ENCODE measurements at regions not wholly inside any gene's neighbourhood (a gene's known extent, or its start where the extent isn't known, plus 50 kb on each side); places are given as distances from the start of the nearest gene placed in this dataset.
A peak's percentile ranks its signal among the peaks of the same experiment; 100 is the strongest.

DNA sequence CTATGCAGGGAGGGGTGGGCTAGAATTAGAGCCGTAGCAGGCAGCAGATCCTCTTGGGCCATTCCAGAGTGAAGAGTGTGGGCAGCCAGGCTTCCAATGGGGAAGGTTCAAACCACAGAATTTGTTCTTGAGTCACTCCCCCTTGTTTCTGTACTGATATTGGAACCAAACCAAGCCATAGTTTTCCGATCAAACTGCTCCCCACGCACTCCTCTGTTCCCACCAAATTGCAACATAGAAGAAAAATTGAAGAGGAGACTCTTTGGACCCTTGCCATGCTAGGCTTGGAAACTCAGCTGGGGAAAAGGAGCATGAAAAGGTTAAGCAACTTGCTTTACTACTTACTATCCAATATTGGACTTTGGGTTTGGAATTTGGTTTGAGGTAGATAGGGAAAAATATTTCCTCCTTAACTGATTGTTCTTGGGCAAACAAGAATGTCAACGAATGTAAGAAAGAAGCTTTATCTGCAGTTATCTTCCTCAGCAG is 165.8 kb upstream of the NR3C1 start:
- CTCF ChIA-PET, result no interaction called here
- Mint-ChIP-seq H3K9me3 (no peaks in the 10 kb centered on the region), H3K4me3 (no peak overlapping the region), H3K4me1 (no peaks in the 10 kb centered on the region), H3K27ac (no peak overlapping the region), H3K36me3 (no peaks in the 10 kb centered on the region), H3K27me3 (ENCODE audit: low read depth) (no peaks in the 10 kb centered on the region)
- TF ChIP-seq, protein P1, sequence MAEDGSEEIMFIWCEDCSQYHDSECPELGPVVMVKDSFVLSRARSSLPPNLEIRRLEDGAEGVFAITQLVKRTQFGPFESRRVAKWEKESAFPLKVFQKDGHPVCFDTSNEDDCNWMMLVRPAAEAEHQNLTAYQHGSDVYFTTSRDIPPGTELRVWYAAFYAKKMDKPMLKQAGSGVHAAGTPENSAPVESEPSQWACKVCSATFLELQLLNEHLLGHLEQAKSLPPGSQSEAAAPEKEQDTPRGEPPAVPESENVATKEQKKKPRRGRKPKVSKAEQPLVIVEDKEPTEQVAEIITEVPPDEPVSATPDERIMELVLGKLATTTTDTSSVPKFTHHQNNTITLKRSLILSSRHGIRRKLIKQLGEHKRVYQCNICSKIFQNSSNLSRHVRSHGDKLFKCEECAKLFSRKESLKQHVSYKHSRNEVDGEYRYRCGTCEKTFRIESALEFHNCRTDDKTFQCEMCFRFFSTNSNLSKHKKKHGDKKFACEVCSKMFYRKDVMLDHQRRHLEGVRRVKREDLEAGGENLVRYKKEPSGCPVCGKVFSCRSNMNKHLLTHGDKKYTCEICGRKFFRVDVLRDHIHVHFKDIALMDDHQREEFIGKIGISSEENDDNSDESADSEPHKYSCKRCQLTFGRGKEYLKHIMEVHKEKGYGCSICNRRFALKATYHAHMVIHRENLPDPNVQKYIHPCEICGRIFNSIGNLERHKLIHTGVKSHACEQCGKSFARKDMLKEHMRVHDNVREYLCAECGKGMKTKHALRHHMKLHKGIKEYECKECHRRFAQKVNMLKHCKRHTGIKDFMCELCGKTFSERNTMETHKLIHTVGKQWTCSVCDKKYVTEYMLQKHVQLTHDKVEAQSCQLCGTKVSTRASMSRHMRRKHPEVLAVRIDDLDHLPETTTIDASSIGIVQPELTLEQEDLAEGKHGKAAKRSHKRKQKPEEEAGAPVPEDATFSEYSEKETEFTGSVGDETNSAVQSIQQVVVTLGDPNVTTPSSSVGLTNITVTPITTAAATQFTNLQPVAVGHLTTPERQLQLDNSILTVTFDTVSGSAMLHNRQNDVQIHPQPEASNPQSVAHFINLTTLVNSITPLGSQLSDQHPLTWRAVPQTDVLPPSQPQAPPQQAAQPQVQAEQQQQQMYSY (CRISPR knock-in tag; IDR thresholded peaks at IDR 0.05), result no peak
- TF ChIP-seq, protein P2, sequence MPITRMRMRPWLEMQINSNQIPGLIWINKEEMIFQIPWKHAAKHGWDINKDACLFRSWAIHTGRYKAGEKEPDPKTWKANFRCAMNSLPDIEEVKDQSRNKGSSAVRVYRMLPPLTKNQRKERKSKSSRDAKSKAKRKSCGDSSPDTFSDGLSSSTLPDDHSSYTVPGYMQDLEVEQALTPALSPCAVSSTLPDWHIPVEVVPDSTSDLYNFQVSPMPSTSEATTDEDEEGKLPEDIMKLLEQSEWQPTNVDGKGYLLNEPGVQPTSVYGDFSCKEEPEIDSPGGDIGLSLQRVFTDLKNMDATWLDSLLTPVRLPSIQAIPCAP (CRISPR knock-in tag; IDR thresholded peaks at IDR 0.05), result no peak
- TF ChIP-seq ZNF263 (CRISPR knock-in tag; IDR thresholded peaks at IDR 0.05; ENCODE audit: low read depth) (no peak), NR2C2 (CRISPR knock-in tag; IDR thresholded peaks at IDR 0.05) (no peak), CBFB (CRISPR knock-in tag; IDR thresholded peaks at IDR 0.05; ENCODE audit: low read depth) (no peak), ZNF396 (CRISPR knock-in tag; IDR thresholded peaks at IDR 0.05; ENCODE audit: borderline replicate concordance) (no peak), ELF4 (CRISPR knock-in tag; IDR thresholded peaks at IDR 0.05; ENCODE audit: low read depth) (no peak)
- TF ChIP-seq, protein P3, sequence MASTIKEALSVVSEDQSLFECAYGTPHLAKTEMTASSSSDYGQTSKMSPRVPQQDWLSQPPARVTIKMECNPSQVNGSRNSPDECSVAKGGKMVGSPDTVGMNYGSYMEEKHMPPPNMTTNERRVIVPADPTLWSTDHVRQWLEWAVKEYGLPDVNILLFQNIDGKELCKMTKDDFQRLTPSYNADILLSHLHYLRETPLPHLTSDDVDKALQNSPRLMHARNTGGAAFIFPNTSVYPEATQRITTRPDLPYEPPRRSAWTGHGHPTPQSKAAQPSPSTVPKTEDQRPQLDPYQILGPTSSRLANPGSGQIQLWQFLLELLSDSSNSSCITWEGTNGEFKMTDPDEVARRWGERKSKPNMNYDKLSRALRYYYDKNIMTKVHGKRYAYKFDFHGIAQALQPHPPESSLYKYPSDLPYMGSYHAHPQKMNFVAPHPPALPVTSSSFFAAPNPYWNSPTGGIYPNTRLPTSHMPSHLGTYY (CRISPR knock-in tag; IDR thresholded peaks at IDR 0.05), result no peak
- TF ChIP-seq, protein P4, sequence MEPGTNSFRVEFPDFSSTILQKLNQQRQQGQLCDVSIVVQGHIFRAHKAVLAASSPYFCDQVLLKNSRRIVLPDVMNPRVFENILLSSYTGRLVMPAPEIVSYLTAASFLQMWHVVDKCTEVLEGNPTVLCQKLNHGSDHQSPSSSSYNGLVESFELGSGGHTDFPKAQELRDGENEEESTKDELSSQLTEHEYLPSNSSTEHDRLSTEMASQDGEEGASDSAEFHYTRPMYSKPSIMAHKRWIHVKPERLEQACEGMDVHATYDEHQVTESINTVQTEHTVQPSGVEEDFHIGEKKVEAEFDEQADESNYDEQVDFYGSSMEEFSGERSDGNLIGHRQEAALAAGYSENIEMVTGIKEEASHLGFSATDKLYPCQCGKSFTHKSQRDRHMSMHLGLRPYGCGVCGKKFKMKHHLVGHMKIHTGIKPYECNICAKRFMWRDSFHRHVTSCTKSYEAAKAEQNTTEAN (CRISPR knock-in tag; IDR thresholded peaks at IDR 0.05), result no peak
- TF ChIP-seq, protein P5, sequence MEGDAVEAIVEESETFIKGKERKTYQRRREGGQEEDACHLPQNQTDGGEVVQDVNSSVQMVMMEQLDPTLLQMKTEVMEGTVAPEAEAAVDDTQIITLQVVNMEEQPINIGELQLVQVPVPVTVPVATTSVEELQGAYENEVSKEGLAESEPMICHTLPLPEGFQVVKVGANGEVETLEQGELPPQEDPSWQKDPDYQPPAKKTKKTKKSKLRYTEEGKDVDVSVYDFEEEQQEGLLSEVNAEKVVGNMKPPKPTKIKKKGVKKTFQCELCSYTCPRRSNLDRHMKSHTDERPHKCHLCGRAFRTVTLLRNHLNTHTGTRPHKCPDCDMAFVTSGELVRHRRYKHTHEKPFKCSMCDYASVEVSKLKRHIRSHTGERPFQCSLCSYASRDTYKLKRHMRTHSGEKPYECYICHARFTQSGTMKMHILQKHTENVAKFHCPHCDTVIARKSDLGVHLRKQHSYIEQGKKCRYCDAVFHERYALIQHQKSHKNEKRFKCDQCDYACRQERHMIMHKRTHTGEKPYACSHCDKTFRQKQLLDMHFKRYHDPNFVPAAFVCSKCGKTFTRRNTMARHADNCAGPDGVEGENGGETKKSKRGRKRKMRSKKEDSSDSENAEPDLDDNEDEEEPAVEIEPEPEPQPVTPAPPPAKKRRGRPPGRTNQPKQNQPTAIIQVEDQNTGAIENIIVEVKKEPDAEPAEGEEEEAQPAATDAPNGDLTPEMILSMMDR (IDR thresholded peaks at IDR 0.05), result no peak
- TF ChIP-seq, protein P6, sequence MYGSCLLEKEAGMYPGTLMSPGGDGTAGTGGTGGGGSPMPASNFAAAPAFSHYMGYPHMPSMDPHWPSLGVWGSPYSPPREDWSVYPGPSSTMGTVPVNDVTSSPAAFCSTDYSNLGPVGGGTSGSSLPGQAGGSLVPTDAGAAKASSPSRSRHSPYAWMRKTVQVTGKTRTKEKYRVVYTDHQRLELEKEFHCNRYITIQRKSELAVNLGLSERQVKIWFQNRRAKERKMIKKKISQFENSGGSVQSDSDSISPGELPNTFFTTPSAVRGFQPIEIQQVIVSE (CRISPR knock-in tag; IDR thresholded peaks at IDR 0.05; ENCODE audit: borderline replicate concordance), result no peak
- DNase-seq (ENCODE audit: low spot score) (no peak), ATAC-seq (no peak)
- POLR2A ChIA-PET, result no interaction called here

DNA sequence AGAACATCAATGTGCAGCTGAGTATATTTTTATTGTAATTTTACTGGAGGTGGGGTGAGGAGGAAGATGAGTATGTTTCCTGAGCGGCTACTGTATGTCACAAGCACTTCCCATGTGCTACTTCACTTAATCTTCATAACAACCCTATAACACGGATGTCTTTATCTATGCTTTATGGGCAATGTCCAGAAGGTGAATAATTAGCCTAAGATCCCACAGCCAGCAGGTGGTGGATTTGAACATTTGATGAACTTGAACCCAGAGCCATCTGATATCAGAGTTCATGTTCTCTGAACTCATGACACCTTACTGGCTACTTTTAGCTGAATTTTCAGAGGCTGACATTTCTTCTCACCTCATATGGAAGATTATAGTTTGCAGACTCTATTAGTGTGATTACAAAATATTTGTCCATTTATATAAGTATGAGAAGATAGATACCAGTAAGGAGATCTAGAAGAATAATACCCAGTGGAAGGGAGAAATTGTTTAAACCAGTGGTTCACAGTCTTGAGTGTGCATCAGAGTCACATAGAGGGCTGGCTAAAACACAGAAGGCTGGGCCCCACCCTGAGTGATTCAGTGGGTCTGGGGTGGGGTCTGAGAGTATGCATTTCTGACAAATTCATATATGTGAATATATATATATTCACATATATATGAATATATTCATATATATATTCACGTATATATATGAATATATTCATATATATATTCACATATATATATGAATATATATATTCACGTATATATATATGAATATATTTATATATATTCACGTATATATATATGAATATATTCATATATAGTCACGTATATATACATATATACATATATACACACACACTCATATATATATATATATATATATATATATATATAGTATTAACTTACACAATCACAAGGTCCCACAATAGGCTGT is 164.4 kb upstream of the NR3C1 start:
- no peak for ATAC-seq
- Mint-ChIP-seq H3K36me3 (no peaks in the 10 kb centered on the region), H3K9me3 (no peaks in the 10 kb centered on the region), H3K27ac (no peak overlapping the region), H3K27me3 (ENCODE audit: low read depth) (no peaks in the 10 kb centered on the region), H3K4me3 (no peak overlapping the region), H3K4me1 (no peaks in the 10 kb centered on the region)
- no peak for DNase-seq (ENCODE audit: low spot score)
- ChIA-PET CTCF (no interaction called here), POLR2A (no interaction called here)
- peak; percentile 97 for TF ChIP-seq HMGA2 (CRISPR knock-in tag; IDR thresholded peaks at IDR 0.05)
- TF ChIP-seq JUN (CRISPR knock-in tag; IDR thresholded peaks at IDR 0.05), result no peak
